Activated CD8-positive, alpha-beta memory T cell treated with anti-CD3 and anti-CD28 coated beads, Interleukin-2, amount 50 U/mL, for 24 hours (primary cell): ENCODE measurements at regions not wholly inside any gene's neighbourhood (a gene's known extent, or its start where the extent isn't known, plus 50 kb on each side); places are given as distances from the start of the nearest gene placed in this dataset.
"Not testable (repeated sequence)": the region's sequence is repeated elsewhere in the genome, so short reads cannot be mapped to it uniquely, and the experiment has no call there.

ENCODE experiments used
- DNase-seq: peaks from one replicate; pipeline ENCODE4 v3.0.0-alpha.2; 2020; ENCODE audit errors: extremely low read depth

DNA sequence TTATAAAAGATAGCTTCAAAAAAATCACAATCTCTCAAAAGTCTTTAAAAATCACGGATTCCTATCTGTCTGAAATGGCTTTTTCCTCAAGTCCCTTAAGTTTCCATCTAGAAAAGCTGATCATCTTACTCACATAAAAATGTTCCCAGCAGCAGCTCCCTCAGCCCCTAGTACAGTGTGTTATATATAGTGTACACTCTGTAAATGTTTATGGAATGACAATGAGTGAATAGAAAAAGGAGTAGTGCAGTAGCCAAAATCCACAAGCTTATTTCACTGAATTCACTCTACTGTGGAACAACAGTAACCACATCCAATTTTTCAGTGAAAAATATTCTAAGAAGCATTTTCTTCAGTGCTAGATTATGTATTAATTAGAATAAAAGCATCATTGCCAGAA lies 609.4 kb downstream of the DTWD2 start:
- DNase-seq, result no peak

DNA sequence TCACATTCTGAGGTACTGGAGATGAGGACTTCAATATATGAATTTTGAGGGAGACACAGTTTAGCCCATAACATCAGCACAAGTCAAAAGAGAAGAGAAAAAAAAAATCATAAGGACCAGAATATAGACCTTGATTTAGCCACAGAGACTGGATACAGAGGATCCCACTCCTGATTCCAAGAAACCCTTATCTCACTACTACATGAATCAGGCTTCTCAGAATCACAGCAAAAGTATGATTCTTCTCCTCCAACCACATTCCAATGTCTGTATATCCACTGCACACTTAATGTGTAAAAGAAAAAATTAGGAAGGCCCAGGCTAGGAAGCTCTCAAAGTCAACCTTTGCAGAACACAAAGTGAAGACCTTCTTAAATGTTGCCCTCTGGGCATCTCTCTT lies 610.9 kb downstream of the DTWD2 start:
- DNase-seq, result no peak

DNA sequence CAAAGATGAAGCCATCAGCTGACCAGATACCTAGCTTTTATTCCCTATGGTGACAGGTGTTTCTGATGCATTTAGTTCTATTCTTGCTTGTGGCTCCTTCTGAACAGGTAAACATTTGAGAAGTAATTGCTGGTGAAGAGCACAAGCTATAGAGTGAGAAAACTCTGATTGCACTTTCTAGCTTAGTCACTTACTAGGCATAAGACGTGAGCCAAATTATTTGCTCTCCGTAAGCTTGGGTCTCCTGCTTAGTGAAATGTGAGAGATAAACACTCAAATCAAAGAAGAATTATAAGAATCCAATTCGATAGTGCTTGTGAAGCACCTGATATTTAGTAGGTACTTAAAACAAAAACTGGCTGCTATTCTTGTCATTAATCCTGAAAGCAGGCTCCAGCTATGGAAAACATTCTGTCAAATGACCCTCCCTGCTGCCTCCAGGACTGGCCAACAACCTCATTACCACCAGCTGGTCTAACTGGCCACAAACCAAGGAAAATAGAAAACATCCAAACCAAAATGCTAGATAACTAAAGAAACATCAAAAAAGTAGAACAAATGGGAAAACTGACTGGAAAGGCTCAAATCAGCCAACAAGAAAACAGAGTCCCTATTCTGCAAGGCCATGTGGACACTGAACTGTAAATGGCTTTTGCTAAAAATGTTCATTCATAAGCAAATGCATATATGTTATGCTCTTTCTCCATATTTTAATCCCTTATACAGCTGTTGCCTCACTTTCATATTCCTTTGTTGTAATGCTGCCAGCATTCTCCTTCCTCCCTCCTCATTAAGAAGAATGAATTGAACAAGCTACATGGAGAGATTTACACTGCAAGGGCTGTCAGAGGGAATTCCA lies 616.1 kb downstream of the DTWD2 start:
- no peak for DNase-seq

DNA sequence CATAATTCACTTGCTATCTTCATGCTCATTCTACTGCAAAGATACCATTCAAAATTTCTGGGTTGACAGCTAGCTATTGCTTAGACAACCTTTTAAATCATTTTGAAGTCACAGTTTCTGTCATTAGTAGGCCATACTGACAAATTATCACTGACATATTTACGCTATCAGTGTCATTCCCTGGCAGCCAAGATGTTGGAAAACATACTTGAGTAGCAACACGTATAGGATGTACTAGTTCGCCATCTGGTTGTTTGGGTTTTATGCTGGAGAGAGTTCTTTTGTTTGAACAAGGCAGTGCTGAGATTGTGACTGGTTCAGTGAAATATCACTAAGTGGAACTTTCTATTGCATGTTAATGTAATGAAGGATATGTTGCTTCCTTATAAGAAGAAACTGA lies 621.9 kb downstream of the DTWD2 start:
- no peak for DNase-seq

DNA sequence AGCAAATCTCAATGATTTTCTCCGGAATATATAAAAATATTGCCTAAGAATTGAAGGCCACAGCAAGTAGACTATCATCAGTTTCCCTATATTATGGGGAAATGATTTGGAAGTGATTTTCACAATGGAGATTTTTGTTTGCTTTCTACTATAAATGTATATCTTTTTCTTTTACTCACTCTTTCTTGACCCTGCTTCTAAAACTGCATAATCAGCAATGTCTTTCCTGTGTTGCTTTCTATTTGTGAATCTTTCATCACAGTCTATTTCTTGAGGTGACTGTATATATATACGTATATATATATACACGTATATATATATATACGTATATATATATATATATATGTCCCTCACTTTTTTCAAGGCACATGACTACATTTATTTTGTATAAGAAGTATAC lies 622.6 kb downstream of the DTWD2 start:
- DNase-seq, result no peak

DNA sequence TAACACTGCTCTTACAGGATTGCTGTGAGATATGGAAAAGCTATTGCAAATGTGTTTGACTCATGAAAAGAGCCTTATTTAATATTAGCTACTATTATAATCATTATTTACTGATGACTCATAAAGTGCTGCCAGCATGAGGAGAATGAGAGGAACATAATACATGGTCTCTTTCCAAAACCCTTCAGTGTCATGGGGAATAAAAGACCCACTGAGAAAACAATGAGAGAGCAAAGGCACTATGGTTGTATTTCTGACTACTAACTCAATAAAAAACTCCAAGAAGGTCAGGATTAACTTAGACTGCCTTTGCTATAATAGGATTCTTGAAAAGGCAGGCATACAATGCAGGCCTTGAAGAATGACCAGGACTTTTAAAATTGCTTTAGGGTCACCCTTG lies 633.5 kb downstream of the DTWD2 start:
- no peak for DNase-seq

DNA sequence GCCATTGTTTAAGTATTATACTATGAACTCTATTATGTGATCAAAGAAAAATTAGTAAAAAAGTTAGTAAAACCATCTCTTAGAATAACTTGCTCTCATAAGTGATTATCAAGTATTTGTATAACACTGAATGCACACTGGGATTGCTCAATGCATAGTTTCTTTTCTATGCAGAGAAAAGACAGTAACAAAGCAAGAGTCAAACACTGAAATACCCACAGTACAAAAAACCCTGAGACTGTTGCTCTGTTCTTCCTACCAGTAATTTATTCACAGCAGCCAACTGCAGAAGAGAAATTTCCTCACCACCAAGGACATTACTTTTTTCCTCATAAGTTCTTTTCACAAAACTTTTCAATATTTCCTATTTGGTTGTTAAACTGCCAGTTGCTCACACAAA lies 634.4 kb downstream of the DTWD2 start:
- DNase-seq, result no peak

DNA sequence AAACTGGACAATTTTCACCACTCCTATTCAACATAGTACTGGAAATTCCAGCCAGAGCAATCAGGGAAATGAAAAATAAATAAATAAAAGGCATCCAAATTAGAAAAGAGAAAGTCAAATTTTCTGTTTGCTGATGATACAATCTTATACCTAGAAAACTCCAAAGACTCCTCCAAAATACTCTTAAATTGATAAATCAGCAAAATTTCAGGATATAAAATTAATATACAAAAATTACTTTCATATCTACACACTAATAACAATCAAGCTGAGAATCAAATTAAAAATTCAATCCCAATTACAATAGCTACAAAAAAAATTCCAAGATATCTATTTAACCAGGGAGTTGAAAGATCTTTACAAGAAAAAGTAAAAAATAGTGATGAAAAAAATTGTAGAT lies 651.9 kb downstream of the DTWD2 start:
- no peak for DNase-seq

DNA sequence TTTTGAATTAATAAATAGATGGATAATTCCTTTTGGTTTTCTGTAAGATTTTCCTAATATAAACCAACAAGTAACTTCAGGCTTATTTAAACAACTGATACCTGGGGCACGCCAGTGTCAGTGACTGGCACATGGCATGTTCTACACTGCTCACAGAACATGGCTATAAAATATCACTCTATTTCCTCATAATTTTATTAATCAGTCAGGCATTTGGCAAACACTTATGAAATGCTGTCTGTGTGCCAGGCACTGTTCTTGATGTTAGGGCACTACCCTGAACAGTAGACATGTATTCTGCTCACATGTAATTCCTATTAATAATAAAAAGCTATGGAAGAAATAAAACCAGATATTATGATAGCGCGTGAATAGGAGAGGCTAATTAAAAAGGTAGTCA lies 661.0 kb downstream of the DTWD2 start:
- DNase-seq, result no peak

DNA sequence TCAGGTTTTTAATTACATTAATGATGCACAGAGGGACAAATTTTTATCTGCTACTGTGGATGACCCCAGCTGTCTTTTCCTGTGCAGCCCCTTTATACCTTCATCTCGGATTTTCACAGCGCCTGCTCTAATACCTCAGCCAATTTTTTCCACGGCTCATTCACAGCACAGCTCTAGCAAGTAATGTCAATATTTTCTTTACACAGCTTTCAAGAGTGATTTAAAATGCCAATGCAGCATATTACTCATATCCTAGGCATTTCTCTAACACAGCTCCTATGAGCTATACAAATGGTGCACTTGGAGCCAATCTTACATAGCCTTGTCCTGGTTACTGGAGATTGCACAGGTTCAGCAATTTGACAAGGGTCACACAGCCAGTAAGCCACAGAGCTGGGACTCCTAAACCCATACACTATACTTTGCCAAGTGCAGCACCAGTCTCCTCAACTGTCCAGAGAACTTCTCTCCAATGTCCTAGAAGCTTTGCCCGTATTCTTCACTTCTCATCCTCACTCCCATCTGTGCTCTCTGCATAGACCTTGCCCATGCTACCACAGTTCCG lies 661.8 kb downstream of the DTWD2 start:
- no peak for DNase-seq

DNA sequence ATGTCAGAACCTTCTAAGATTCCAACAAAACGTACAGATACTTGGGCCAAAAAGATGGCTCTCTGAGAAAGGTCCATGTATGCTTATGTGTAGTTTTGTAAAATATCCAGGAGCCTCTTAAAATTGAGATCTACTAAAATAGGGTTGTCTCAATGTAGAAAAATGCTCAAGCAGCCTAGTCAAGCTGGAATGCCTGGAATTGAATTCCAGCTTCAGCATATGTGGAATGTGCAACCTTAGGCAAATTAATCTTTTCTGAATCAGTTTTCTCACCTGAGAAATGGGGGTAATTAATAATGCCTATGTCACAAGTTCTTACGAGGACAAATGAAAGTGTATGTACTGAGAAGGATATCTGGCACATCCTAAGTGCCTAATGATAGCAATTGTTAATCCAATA lies 662.4 kb downstream of the DTWD2 start:
- no peak for DNase-seq

DNA sequence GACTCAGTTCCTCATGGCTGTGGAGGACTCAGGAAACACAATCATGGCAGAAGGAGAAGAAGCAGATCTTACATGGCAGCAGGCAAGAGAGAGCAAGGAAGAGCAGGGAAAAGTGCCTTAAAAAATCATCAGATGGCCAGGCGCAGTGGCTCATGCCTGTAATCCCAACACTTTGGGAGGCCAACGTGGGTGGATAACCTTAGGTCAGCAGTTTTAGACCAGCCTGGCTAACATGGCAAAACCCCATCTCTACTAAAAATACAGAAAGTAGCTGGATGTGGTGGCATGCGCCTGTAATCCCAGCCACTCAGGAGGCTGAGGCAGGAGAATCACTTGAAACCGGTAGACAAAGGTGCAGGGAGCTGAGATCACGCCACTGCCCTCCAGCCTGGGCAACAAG lies 664.6 kb downstream of the DTWD2 start:
- DNase-seq, result not testable (repeated sequence)

DNA sequence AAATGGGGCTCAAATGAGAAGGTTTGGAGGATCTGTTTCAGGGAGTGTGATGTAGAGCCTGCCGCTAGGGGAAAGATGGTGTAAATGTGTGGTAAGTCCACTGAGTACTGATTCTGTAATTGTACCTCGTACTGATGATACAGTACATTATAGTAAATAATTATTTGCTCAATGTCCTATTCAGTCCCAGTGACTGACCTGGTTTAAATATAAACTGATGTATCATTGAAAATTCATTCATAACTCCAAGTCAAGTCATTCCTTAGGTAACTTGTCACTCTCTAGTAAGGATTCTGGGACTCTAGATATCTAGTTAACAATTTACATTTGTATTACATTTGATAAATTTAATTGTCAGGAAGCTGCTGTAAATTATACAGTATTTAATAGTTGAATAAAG lies 667.3 kb downstream of the DTWD2 start:
- no peak for DNase-seq

DNA sequence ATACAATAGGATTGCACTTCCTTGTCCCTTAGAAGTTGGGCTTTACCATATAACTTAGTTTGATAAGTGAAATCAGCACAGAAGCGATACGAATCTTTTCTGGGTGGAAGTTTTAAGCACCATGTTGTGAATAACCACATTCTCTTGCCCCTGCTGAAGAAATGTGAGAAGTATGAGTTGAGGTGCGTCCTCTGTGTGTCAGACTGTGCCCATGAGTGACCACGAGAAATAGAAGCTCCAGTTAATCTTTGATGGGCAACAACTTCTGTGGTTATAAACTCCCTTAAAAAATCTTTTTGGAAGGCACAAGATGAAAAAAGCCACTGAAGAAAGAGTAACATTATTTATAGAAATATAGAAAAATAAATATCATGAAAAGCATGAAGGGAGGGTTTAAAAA lies 668.2 kb downstream of the DTWD2 start:
- DNase-seq, result no peak

DNA sequence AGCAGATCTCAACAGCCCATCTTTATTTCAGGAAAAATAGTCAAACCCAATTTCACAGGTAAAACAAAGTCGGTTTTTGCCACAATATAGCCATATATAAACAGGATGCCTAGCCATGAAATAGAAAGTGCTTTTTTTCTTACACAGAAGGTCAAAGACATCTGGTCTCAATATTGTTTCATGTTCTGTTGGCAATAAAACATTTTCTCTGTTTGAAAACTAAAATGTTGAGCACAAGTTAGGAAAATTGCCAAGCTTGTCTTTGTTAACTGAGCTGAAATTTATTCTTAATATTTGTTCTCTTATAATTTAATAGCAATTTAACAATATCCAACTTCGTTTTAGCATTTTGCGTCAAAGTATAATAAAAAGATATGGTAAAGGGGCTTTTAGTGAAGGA lies 673.4 kb downstream of the DTWD2 start:
- no peak for DNase-seq

DNA sequence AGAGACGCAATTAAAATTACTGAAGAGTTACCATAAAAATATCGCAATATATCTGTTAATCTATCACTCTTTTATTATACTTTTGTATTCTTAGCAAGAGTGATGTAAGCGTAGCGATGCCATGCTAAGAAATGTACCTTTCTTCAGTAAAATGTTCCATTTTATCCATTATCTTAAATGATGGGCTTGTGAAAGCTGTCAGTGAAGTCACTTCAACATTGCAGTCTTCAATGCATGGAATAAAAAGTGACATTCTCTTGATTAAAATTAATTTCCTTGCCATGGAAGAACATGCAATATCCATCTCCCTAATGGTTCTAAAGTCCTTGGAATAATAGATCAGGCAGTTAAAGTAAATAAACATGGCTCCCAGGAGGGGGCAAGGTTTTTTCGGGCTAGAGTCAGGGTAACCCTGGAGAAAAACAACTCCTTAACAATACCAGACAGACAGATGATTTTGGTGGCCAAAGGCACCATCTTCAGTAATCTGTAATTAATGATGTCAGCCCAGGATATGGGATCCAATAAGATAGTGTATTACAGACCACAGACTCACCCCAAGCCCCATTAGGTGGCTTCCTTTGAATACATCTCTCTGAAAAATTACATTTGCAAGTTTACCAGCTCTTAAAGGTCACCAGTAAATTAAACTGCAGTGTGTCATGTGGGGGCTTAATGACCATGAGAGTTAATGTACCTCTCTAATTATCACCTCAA lies 677.1 kb downstream of the DTWD2 start:
- no peak for DNase-seq

DNA sequence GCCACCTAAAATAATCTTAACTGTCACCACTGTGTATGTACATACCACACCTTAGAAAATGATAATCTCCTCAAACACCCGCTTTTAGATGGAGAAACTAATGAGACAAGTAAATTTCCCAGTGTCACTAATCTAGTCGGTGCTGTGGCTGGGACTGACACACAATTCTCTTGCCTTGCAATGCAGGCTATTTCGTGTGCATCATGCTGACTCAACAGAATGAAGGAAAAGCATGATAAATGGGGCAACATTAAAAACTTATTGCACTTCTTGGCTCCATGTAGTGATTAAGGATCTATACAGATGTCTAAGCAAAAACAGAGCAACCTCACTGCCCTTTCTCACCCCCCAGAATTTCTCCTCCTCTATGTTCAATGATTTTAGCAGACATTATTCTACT lies 677.9 kb downstream of the DTWD2 start:
- DNase-seq, result no peak

DNA sequence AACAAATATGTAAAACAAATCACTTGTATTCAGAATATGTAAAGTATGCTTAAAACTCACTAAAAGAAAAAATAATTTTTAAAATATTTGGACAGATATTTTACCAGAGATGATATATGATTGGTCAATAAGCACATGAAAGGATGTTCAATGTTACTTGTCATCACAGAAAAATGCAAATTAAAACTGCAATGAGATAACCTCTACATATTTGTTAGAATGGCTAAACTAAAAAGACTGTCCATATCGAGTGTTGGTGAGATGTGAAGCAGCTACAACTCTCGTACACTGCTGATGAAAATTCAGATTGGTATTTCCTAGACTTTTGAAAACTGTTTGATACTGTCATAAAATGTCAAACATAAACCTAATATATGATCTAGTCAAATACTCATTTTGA lies 685.1 kb downstream of the DTWD2 start:
- no peak for DNase-seq

DNA sequence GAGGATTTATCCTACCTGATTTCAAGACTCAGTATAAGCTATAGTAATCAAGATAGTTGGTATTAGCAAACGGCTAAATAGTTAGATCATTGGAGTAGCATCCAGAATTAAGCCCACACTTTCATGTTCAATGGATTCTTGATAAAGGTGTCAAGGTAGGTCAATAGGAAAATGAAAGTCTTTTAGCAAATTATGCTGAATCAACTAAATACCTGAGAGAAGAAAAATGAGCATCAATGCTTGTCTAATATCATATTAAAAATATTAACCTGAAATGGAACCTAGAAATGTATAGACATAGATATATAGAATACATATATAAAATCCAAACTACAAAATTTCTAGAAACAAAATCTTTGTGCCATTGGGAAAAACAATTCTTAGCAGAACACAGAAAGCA lies 685.6 kb downstream of the DTWD2 start:
- no peak for DNase-seq

DNA sequence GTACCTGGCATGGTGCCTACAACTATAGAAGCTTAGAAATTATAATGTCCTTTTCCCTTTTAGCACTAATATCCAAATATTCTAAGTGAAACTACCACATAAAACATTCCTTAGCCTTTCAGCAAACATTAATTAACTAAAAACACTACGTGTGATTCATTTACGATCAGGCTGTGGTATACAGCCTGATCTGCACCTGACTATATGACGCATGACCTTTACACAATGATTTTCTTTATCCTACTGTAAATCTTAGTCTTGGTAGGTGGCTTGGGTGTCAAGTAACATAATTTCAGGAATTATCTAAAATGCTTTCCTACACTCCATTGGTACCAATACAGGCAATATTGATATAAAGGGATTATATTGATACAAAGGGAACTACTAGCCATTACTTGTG lies 686.7 kb downstream of the DTWD2 start:
- DNase-seq, result no peak

DNA sequence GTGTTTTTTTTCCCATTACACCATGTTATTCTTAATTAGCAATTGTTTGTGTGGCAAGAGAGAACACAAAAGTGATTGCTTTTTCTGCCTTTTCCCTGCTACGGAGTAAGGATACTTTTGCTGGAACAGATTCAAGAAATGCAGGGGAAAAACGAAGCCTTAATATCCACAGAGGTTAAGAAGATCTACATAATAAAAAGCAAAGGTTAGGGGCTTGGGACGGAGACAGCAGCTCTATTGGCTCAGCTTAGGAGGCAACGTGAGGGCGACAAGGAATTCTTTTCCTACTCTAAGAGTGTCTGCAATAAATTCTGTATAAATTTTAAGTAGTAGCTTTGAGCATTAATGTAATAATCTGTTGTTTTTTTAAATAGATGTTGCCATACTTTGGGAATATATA lies 693.3 kb downstream of the DTWD2 start:
- DNase-seq, result no peak

DNA sequence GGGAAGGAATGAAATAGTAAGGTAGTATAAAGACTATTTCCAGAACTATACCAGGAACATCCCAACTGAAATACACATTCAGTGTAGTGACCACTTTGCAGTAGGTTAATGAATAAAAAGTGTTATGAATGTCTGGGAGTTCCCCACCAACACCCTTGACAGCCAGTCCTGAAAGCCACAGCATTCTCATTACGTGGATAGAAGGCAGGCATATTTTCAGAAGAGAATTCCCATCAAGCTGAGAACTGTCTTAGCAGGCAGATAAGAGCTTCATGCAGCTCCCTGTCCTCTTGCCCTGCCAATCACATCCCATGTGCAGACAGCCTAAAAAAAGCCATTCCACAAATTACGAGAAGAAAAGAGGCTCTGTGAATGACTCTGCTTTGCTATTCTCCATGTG lies 695.0 kb downstream of the DTWD2 start:
- no peak for DNase-seq

DNA sequence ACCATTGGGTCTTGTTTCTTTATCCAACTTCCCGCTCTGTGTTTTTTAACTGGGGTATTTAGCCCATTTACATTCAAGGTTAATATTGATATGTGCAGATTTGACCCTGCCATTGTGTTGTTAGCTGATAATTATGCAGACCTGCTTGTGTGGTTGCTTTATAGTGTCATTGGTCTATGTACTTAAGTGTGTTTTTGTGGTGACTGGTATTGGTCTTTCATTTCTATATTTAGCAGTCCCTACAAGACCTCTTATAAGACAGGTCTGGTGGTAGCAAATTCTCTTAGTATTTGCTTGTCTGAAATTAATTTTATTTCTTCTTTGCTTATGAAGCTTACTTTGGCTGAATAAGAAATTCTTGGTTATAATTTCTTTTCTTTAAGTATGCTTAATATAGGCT lies 698.1 kb downstream of the DTWD2 start:
- DNase-seq, result no peak
